Astrocyte (in vitro differentiated cells and primary cell): ENCODE measurements at regions not wholly inside any gene's neighbourhood (a gene's known extent, or its start where the extent isn't known, plus 50 kb on each side); places are given as distances from the start of the nearest gene placed in this dataset.

Source experiments
- CTCF ChIP-seq: IDR thresholded peaks from 2 replicates; pipeline ENCODE4 v1.5.1; 2011; ENCODE audit warnings: low read depth, mild to moderate bottlenecking, inconsistent platforms, low read length, moderate library complexity; ENCODE audit not compliant: insufficient read depth
- EZH2 ChIP-seq: IDR thresholded peaks from 2 replicates; pipeline ENCODE4 v1.6.1; 2012; ENCODE audit warnings: mild to moderate bottlenecking, low read length, inconsistent platforms; ENCODE audit not compliant: insufficient read depth

- TF ChIP-seq CTCF (no peak), EZH2 (no peak)
Observed at GRCh38 chr10:124204726-124205125, 111.3 kb upstream of the CHST15 start.
